HG02571 (cell line): ENCODE measurements at regions not wholly inside any gene's neighbourhood (a gene's known extent, or its start where the extent isn't known, plus 50 kb on each side); places are given as distances from the start of the nearest gene placed in this dataset.

Source experiments
- ATAC-seq: cut with Tn5 transposase; IDR thresholded peaks from one replicate; pipeline ENCODE4 v1.9.1; 2021; ENCODE audit warnings: mild to moderate bottlenecking, moderate library complexity; ENCODE audit not compliant: unreplicated experiment

- ATAC-seq = no peak
Measured at GRCh38 chr9:17967731-17968130, 388.9 kb downstream of the SH3GL2 start.

- no peak for ATAC-seq
Measured at GRCh38 chr9:17969232-17969631, 390.4 kb downstream of the SH3GL2 start.

- ATAC-seq = no peak
Measured at GRCh38 chr9:17970277-17970676, 391.4 kb downstream of the SH3GL2 start.

GRCh38 chr9:17978773-17979172 is 399.9 kb downstream of the SH3GL2 start:
- no peak for ATAC-seq

- no peak for ATAC-seq
Measured at GRCh38 chr9:17986595-17986994, 407.7 kb downstream of the SH3GL2 start.

GRCh38 chr9:17987189-17987588 is 408.3 kb downstream of the SH3GL2 start:
- no peak for ATAC-seq

GRCh38 chr9:17988489-17988888 is 409.6 kb downstream of the SH3GL2 start:
- no peak for ATAC-seq

- ATAC-seq = no peak
Measured at GRCh38 chr9:17990602-17991001, 411.7 kb downstream of the SH3GL2 start.

- ATAC-seq = no peak
Measured at GRCh38 chr9:17993024-17993423, 414.2 kb downstream of the SH3GL2 start.

- no peak for ATAC-seq
Measured at GRCh38 chr9:17994695-17995425, 416.0 kb downstream of the SH3GL2 start.

- no peak for ATAC-seq
Measured at GRCh38 chr9:17996728-17997127, 417.9 kb downstream of the SH3GL2 start.

- no peak for ATAC-seq
Measured at GRCh38 chr9:18002718-18003438, 424.0 kb downstream of the SH3GL2 start.

GRCh38 chr9:18006591-18006990 is 427.7 kb downstream of the SH3GL2 start:
- ATAC-seq = no peak

- ATAC-seq = no peak
Measured at GRCh38 chr9:18007621-18008020, 428.8 kb downstream of the SH3GL2 start.

- no peak for ATAC-seq
Measured at GRCh38 chr9:18009902-18010301, 431.0 kb downstream of the SH3GL2 start.

GRCh38 chr9:18010492-18010891 is 431.6 kb downstream of the SH3GL2 start:
- no peak for ATAC-seq

GRCh38 chr9:18012170-18012569 is 433.3 kb downstream of the SH3GL2 start:
- no peak for ATAC-seq

- no peak for ATAC-seq
Measured at GRCh38 chr9:18014556-18014955, 435.7 kb downstream of the SH3GL2 start.

- no peak for ATAC-seq
Measured at GRCh38 chr9:18015116-18015515, 436.2 kb downstream of the SH3GL2 start.

GRCh38 chr9:18017136-18017535 is 438.3 kb downstream of the SH3GL2 start:
- ATAC-seq = no peak

GRCh38 chr9:18018221-18018620 is 439.4 kb downstream of the SH3GL2 start:
- no peak for ATAC-seq

- no peak for ATAC-seq
Measured at GRCh38 chr9:18018661-18019060, 439.8 kb downstream of the SH3GL2 start.
